Upper lobe of left lung (tissue), 4 donors: ENCODE measurements at regions not wholly inside any gene's neighbourhood (a gene's known extent, or its start where the extent isn't known, plus 50 kb on each side); places are given as distances from the start of the nearest gene placed in this dataset.

Experiments used
- CTCF ChIP-seq, 6 experiments: fragments of 450-650 bp in 4 of 6; fragments of 200-600 bp in 2 of 6; sonication (generic) in 2 of 6; IDR thresholded peaks; one replicate each; pipeline ENCODE4 v1.5.1; 2016 to 2019; ENCODE audit warnings: antibody characterized with exemption in 6 of 6
- EP300 ChIP-seq, 4 donors: sonication (generic); formaldehyde crosslinking; IDR thresholded peaks; one replicate each; pipeline ENCODE4 v1.5.1; 2017; ENCODE audit warnings: antibody characterized with exemption in 4 of 4, control low read depth in 2 of 4
- POLR2A ChIP-seq, 4 donors: fragments of 450-650 bp; IDR thresholded peaks; one replicate each; pipeline ENCODE4 v1.5.1; 2016 to 2017; ENCODE audit warnings: antibody characterized with exemption in 4 of 4, mild to moderate bottlenecking in 2 of 4

GRCh38 chr6:85134172-85134571, 315.7 kb upstream of the NT5E start:
- TF ChIP-seq CTCF (IDR thresholded peaks at IDR 0.05) (no peak), POLR2A (IDR thresholded peaks at IDR 0.05) (no peak), EP300 (IDR thresholded peaks at IDR 0.05) (no peak)
